Stomach (tissue), 4 donors: ENCODE measurements at regions not wholly inside any gene's neighbourhood (a gene's known extent, or its start where the extent isn't known, plus 50 kb on each side); places are given as distances from the start of the nearest gene placed in this dataset.

Experiments
- CTCF ChIP-seq, 7 experiments: fragments of 450-650 bp in 4 of 7; fragments of 200-600 bp in 3 of 7; sonication (generic) in 3 of 7; IDR thresholded peaks; one replicate each; pipeline ENCODE4 v1.5.1; 2016 to 2019; ENCODE audit warnings: antibody characterized with exemption in 7 of 7, control low read depth in 2 of 7, mild to moderate bottlenecking in 1 of 7
- EP300 ChIP-seq: sonication (generic); formaldehyde crosslinking; IDR thresholded peaks from one replicate; pipeline ENCODE4 v1.6.1; 2017; ENCODE audit warnings: antibody characterized with exemption
- POLR2A ChIP-seq, 4 donors: fragments of 450-650 bp; IDR thresholded peaks; one replicate each; pipeline ENCODE4 v1.6.1; 2016; ENCODE audit warnings: antibody characterized with exemption in 4 of 4, control low read depth in 2 of 4, mild to moderate bottlenecking in 1 of 4, moderate library complexity in 1 of 4
- POLR2AphosphoS5 ChIP-seq, 3 donors: sonication (generic); formaldehyde crosslinking; IDR thresholded peaks; one replicate each; pipeline ENCODE4 v1.6.1; 2016; ENCODE audit warnings: antibody characterized with exemption in 3 of 3

- TF ChIP-seq CTCF (IDR thresholded peaks at IDR 0.05) (no peak), POLR2A (IDR thresholded peaks at IDR 0.05) (no peak), EP300 (no peak), POLR2AphosphoS5 (IDR thresholded peaks at IDR 0.05) (no peak)
These were observed 195.8 kb upstream of the PKN2 start for GRCh38 chr1:88488237-88488636.
